NCI-H345 treated with DMSO at 0.1 percent for 48 hours (cell line): ENCODE measurements at regions not wholly inside any gene's neighbourhood (a gene's known extent, or its start where the extent isn't known, plus 50 kb on each side); places are given as distances from the start of the nearest gene placed in this dataset.
"Not testable (repeated sequence)": the region's sequence is repeated elsewhere in the genome, so short reads cannot be mapped to it uniquely, and the experiment has no call there.

Experiments
- DNase-seq: peaks from one replicate; lab custom pipeline; 2025; ENCODE audit not compliant: unreplicated experiment; lab: John Stamatoyannopoulos, UW

GRCh38 chr14:95818581-95818980, 58.1 kb upstream of the TUNAR start:
- no peak for DNase-seq

GRCh38 chr14:95817271-95817670, 59.4 kb upstream of the TUNAR start:
- DNase-seq, result no peak

GRCh38 chr14:95816539-95816938, 60.1 kb upstream of the TUNAR start:
- no peak for DNase-seq

- DNase-seq, result no peak
Measured at GRCh38 chr14:95815226-95815690, 61.4 kb upstream of the TUNAR start.

- DNase-seq, result no peak
Measured at GRCh38 chr14:95814363-95815225, 62.0 kb upstream of the TUNAR start.

GRCh38 chr14:95811813-95812212, 64.8 kb upstream of the TUNAR start:
- DNase-seq, result no peak

- DNase-seq, result no peak
Measured at GRCh38 chr14:95808371-95808770, 68.3 kb upstream of the TUNAR start.

- DNase-seq, result no peak
Measured at GRCh38 chr14:95796788-95797187, 79.8 kb upstream of the TUNAR start.

GRCh38 chr14:95787941-95788340, 74.0 kb upstream of the TCL1A start:
- DNase-seq, result no peak

- DNase-seq, result no peak
Measured at GRCh38 chr14:95786566-95786965, 72.6 kb upstream of the TCL1A start.

- no peak for DNase-seq
Measured at GRCh38 chr14:95784137-95784536, 70.2 kb upstream of the TCL1A start.

GRCh38 chr14:95776798-95777534, 63.0 kb upstream of the TCL1A start:
- DNase-seq, result peak; percentile 63

- peak; percentile 31 for DNase-seq
Measured at GRCh38 chr14:95774265-95775160, 60.6 kb upstream of the TCL1A start.

GRCh38 chr14:95770777-95771176, 56.9 kb upstream of the TCL1A start:
- DNase-seq, result peak; percentile 60

GRCh38 chr14:95769976-95770375, 56.1 kb upstream of the TCL1A start:
- DNase-seq, result no peak

GRCh38 chr14:95769431-95769830, 55.5 kb upstream of the TCL1A start:
- not testable (repeated sequence) for DNase-seq

- DNase-seq, result no peak
Measured at GRCh38 chr14:95765051-95765450, 51.1 kb upstream of the TCL1A start.

GRCh38 chr14:95763875-95764274, 50.0 kb upstream of the TCL1A start:
- no peak for DNase-seq
